NT2/D1 (cell line): ENCODE measurements at regions not wholly inside any gene's neighbourhood (a gene's known extent, or its start where the extent isn't known, plus 50 kb on each side); places are given as distances from the start of the nearest gene placed in this dataset.

Experiments used
- SUZ12 ChIP-seq: IDR thresholded peaks from 2 replicates; pipeline ENCODE4 v1.6.1; 2011; ENCODE audit not compliant: insufficient read length, insufficient read depth; ENCODE audit errors: extremely low read depth
- YY1 ChIP-seq: IDR thresholded peaks from 2 replicates; pipeline ENCODE4 v1.6.1; 2011; ENCODE audit not compliant: insufficient read length, insufficient read depth

DNA sequence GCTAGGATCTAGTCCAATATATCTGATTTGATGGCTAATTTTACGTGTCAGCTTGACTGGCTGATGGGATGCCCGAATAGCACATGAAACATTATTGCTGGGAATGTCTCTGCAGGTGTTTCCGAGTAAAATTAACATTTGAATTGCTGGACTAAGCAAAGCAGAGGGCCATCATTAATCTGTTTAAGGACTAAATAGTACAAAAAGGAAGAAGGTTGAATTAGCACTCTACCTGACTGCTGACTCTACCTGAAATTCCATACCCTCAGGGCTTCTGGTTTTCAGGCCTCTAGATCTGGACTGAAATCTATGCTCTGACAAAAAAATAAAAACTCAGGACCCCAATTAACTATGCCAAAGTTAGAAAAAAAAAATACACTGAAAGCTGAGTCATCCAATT, 1021.9 kb downstream of the FAM133A start:
- no peak for TF ChIP-seq SUZ12
- no peak for TF ChIP-seq YY1
